SJSA1 (cell line): ENCODE measurements at regions not wholly inside any gene's neighbourhood (a gene's known extent, or its start where the extent isn't known, plus 50 kb on each side); places are given as distances from the start of the nearest gene placed in this dataset.

Source experiments
- DNase-seq, 2 experiments: peaks; one replicate each; pipeline ENCODE4 v3.0.0-alpha.2; 2015 to 2020; ENCODE audit warnings: low spot score in 2 of 2, low read depth in 1 of 2
- H3K27ac ChIP-seq: fragments of 250-450 bp; sonication (Bioruptor Pico); 2 replicates; pipeline ENCODE4 v1.5.1; 2020; ENCODE audit warnings: mild to moderate bottlenecking, moderate library complexity
- H3K27me3 ChIP-seq: fragments of 250-450 bp; sonication (Bioruptor Pico); replicated peaks from 2 replicates; pipeline ENCODE4 v1.5.1; 2020; ENCODE audit warnings: mild to moderate bottlenecking, moderate library complexity
- H3K36me3 ChIP-seq: fragments of 250-450 bp; sonication (Bioruptor Pico); 2 replicates; pipeline ENCODE4 v1.5.1; 2020; ENCODE audit warnings: mild to moderate bottlenecking
- H3K4me1 ChIP-seq: fragments of 250-450 bp; sonication (Bioruptor Pico); replicated peaks from 2 replicates; pipeline ENCODE4 v1.6.1; 2021; ENCODE audit warnings: mild to moderate bottlenecking
- H3K4me3 ChIP-seq: fragments of 250-450 bp; sonication (Bioruptor Pico); 2 replicates; pipeline ENCODE4 v1.5.1; 2020; ENCODE audit warnings: mild to moderate bottlenecking
- H3K9me3 ChIP-seq: fragments of 250-450 bp; sonication (Bioruptor Pico); replicated peaks from 2 replicates; pipeline ENCODE4 v1.5.1; 2020; ENCODE audit warnings: mild to moderate bottlenecking

DNA sequence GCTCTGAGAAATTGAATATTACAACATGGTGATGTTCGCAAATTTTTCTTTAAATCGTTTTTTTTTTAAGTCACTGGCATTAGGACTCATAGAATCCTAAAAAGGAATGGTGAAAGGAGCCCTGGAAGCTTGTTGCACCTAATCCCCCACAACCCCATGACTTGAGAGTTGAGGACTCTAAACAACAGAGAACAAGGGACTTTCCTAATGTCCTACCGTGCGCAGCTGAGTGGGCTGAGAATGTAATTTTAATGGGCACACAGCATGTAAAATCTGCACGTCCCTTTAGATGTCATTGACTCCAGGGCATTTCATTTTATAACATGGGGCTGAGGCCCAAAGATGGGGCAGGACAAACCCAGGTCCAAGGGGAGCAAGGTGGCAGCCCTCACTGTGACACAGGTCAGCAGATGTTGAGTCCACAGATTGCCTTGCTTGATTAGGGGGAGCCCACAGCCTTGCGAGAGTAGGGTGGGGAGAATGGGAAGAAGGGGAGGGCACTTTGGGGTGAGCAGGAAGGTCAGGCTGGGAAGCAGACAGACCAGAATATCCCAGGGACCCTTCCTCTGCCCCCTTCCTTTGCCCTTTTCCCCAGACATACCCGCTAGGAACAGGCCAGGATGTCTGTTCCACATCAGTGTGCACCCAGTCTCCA lies 208.4 kb upstream of the ZMIZ1 start:
- Histone ChIP-seq H3K4me3 (no peak overlapping the region), H3K36me3 (no peaks in the 10 kb centered on the region), H3K27ac (no peak overlapping the region), H3K27me3 (no peaks in the 10 kb centered on the region), H3K4me1 (no peaks in the 10 kb centered on the region), H3K9me3 (no peaks in the 10 kb centered on the region)
- DNase-seq = no peak

DNA sequence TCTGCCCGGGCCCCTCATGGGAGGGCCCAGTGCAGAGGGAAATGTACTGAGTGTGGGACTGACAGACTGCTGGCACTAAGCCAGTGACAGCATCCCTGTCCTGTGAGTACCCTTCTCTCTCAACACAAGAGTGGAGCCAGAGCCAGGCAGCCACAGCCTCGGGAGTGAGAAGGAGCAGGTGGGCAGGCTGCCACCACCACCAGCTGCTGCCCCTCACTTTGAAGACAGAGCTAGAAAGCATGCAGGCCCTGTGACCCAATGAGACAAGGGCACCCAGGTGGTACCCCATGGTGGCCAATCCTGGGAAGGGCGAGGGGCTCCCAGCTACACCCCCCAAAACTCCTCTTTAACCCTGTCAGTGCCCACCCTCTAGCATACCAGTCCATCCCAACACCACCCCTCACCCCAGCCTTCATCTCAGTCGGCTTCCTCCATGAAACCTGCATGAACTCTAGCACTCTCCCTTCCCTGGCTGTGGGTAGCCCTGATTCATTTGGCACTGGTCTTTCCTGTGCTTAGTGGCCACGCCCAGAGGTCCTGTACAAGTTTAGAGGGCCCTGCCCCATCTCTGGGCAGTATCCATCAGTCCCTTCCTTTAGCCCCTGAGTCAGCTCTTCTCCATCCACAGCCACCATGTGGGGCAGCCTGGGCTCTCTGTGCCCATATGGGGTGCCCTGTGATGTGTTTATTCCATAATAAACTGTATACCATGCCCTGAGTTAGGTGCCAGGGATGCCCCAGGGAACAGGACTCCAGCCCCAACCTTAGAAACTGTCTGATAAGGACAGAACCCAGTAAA lies 207.0 kb upstream of the ZMIZ1 start:
- H3K9me3 ChIP-seq = no peaks in the 10 kb centered on the region
- no peak overlapping the region for H3K4me3 ChIP-seq
- H3K27ac ChIP-seq = no peak overlapping the region
- no peaks in the 10 kb centered on the region for H3K4me1 ChIP-seq
- no peaks in the 10 kb centered on the region for H3K27me3 ChIP-seq
- no peak for DNase-seq
- H3K36me3 ChIP-seq = no peaks in the 10 kb centered on the region

GRCh38 chr10:78862328-78862640 lies 206.5 kb upstream of the ZMIZ1 start:
- Histone ChIP-seq H3K27me3 (no peaks in the 10 kb centered on the region), H3K4me3 (no peak overlapping the region), H3K9me3 (no peaks in the 10 kb centered on the region), H3K4me1 (no peaks in the 10 kb centered on the region), H3K36me3 (no peaks in the 10 kb centered on the region), H3K27ac (no peak overlapping the region)
- no peak for DNase-seq

- Histone ChIP-seq H3K27me3 (no peaks in the 10 kb centered on the region), H3K36me3 (no peaks in the 10 kb centered on the region), H3K27ac (no peak overlapping the region), H3K4me3 (no peak overlapping the region), H3K4me1 (no peaks in the 10 kb centered on the region), H3K9me3 (no peaks in the 10 kb centered on the region)
- DNase-seq = no peak
These were observed 205.4 kb upstream of the ZMIZ1 start for GRCh38 chr10:78863140-78863905.

DNA sequence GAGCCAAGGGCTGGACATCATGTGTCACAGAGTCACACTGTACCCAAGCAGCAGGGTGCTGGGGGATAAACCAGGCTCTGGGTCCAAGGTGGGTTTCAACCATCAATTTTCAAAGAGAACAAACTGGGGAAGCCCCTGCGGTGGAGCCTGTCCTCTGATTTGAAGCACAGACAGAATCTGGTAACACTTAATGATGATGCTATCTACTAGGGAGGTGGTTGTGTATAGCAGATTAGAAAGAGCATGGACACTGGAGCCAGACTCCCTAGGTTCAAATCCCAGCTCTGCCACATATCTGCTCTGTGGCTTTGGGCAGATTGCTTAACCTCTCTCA lies 204.9 kb upstream of the ZMIZ1 start:
- H3K9me3 ChIP-seq = no peaks in the 10 kb centered on the region
- no peaks in the 10 kb centered on the region for H3K36me3 ChIP-seq
- no peak overlapping the region for H3K27ac ChIP-seq
- no peak overlapping the region for H3K4me3 ChIP-seq
- DNase-seq = no peak
- H3K4me1 ChIP-seq = no peaks in the 10 kb centered on the region
- no peaks in the 10 kb centered on the region for H3K27me3 ChIP-seq

DNA sequence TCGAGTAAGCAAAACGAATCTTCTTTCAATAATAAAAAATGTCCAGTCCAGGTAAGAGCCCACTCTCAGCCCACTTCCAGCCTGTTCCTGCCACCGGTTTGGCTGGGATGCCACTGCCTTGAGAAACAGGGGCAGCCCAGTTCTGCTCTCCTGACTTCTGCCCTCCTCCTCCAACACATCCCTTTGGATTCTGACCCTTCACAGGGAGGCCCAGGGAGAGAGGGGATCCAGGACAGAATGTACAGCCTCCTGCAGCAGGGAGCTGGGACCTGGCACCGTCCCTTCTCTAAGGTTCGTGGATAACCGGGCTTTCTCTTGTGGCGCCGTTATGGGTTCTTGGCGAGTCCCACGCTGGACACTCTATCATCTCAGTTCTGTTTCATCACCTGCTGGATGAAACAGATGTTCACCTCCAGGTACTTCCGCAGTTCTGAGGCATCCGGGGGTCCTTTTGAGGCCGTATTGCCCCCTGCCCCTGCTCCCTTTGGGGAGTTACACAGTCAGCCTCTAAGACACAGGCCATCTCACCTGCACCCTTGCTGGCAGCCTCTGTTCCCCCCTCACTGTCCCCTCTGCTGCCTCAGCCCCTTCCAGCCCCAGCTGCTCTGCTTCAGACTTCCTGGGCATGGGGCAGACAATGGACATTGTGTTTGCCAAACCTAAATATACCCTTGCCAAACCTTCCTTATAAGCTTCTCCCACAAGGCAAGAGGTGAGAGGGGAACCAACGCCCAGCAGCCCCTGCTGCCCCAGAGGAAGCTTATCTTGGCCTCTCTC lies 203.8 kb upstream of the ZMIZ1 start:
- no peak for DNase-seq
- Histone ChIP-seq H3K9me3 (no peaks in the 10 kb centered on the region), H3K36me3 (no peaks in the 10 kb centered on the region), H3K27me3 (no peaks in the 10 kb centered on the region), H3K4me3 (no peak overlapping the region), H3K27ac (no peak overlapping the region), H3K4me1 (no peaks in the 10 kb centered on the region)

GRCh38 chr10:78865538-78865875 lies 203.3 kb upstream of the ZMIZ1 start:
- no peak overlapping the region for H3K4me3 ChIP-seq
- H3K36me3 ChIP-seq = no peaks in the 10 kb centered on the region
- H3K4me1 ChIP-seq = no peaks in the 10 kb centered on the region
- DNase-seq = no peak
- no peaks in the 10 kb centered on the region for H3K9me3 ChIP-seq
- H3K27ac ChIP-seq = no peak overlapping the region
- no peaks in the 10 kb centered on the region for H3K27me3 ChIP-seq

- no peak overlapping the region for H3K4me3 ChIP-seq
- H3K4me1 ChIP-seq = no peaks in the 10 kb centered on the region
- DNase-seq = no peak
- no peaks in the 10 kb centered on the region for H3K36me3 ChIP-seq
- no peaks in the 10 kb centered on the region for H3K27me3 ChIP-seq
- no peak overlapping the region for H3K27ac ChIP-seq
- H3K9me3 ChIP-seq = no peaks in the 10 kb centered on the region
These were observed 202.6 kb upstream of the ZMIZ1 start for GRCh38 chr10:78865931-78866717.

DNA sequence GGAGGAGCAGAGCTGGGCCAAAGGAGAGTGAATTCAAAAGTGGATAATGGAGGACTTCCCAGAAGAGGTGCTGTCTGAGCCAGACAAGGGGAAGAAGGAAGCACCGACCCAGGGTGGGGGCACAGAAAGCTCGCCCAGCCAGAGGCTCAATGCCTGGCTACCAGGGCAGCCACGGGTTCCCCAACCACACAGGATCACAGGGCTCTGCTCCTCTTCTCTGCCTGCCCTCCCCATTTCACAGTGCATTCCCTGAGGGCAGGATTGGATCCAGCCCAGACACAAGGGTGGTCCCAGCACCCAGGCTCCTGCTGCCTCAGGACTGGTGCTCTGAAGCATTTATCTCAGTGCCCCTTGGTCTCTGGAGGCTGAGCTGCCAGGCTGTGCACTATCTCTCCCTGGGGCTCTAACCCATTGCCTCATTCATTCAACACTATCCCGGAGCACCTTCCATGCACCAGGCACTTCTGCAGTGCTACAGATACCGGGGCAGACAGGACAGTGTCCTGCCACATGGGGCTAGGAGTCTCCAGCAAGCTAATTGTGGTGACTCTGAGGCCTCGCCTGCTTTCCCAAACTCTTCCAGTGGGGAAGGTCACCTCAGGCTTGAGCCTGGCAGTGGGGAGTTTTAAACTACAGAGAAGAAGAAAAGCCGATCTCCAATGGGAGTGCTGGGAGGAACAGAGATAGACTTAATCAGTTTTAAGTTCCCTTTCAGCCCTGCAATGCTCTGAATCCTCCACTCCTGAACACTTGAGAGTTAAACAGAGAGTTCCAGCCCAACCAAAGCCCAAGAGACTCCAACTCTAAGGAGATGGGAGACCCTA lies 201.8 kb upstream of the ZMIZ1 start:
- no peak for DNase-seq
- H3K27ac ChIP-seq = no peak overlapping the region
- H3K9me3 ChIP-seq = no peaks in the 10 kb centered on the region
- no peak overlapping the region for H3K4me3 ChIP-seq
- no peaks in the 10 kb centered on the region for H3K36me3 ChIP-seq
- no peaks in the 10 kb centered on the region for H3K27me3 ChIP-seq
- H3K4me1 ChIP-seq = no peaks in the 10 kb centered on the region

DNA sequence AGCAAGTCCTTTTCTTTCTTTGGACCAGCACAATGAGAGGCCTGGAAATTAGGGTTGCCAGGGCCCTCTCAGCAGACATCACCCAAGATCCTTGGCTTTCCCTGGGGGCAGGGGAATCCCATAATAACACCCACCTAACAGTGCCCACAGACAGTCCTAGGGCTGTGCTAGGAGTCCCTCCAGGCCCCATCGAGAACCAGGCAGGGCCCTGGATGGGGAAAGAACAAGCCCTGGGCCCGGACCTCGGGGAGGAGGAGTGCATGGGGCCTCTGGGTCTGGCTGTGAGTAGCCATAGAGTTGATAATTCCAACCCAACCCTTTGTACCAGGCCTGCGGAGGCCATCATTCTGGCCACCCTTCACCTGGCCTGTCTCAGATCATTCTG lies 201.2 kb upstream of the ZMIZ1 start:
- no peaks in the 10 kb centered on the region for H3K27me3 ChIP-seq
- H3K36me3 ChIP-seq = no peaks in the 10 kb centered on the region
- no peak overlapping the region for H3K27ac ChIP-seq
- no peak overlapping the region for H3K4me3 ChIP-seq
- no peaks in the 10 kb centered on the region for H3K9me3 ChIP-seq
- no peaks in the 10 kb centered on the region for H3K4me1 ChIP-seq
- DNase-seq = no peak

DNA sequence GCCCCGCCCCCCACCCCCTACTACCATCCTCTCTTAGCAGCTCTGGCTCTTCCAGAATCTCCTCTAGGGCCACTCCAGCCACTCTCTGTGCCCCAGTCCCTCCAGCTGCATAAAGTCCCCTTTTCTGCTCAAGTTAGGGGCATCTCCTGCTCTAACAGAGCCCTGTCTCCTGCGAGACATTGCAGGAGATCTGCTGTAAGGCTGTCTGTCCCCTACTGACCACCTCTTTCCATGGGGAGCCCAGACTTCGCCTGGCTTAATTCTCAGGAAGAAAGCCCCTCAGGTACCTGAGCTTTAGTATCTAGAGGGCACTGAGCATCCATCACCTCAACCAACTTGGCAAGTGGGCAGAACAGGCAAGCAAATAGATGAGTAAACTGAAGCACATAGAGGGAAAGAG lies 200.7 kb upstream of the ZMIZ1 start:
- Histone ChIP-seq H3K27me3 (no peaks in the 10 kb centered on the region), H3K4me1 (no peaks in the 10 kb centered on the region), H3K36me3 (no peaks in the 10 kb centered on the region), H3K9me3 (no peaks in the 10 kb centered on the region), H3K27ac (no peak overlapping the region), H3K4me3 (no peak overlapping the region)
- DNase-seq = no peak

DNA sequence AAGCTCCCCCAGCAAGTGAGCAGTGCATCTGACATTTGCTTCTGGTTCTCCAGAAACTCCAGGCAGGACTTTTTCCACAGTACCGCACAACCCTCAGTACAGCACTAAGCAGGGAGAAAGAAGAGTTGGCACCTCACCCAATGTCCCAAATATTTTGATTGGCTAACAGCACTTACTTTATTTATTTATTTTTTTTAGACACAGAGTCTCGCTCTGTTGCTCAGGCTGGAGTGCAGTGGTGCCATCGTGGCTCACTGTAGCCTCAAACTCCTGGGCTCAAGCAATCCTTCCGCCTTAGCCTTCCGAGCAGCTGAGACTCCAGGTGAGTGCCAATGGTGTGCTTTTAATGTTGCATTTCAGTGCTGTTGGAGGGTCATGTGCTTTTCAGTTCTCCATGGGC lies 200.3 kb upstream of the ZMIZ1 start:
- no peak for DNase-seq
- no peak overlapping the region for H3K4me3 ChIP-seq
- H3K4me1 ChIP-seq = no peaks in the 10 kb centered on the region
- H3K36me3 ChIP-seq = no peaks in the 10 kb centered on the region
- H3K27me3 ChIP-seq = no peaks in the 10 kb centered on the region
- no peak overlapping the region for H3K27ac ChIP-seq
- H3K9me3 ChIP-seq = no peaks in the 10 kb centered on the region

GRCh38 chr10:78868861-78869260 lies 199.9 kb upstream of the ZMIZ1 start:
- Histone ChIP-seq H3K36me3 (no peaks in the 10 kb centered on the region), H3K4me1 (no peaks in the 10 kb centered on the region), H3K9me3 (no peaks in the 10 kb centered on the region), H3K27ac (no peak overlapping the region), H3K27me3 (no peaks in the 10 kb centered on the region), H3K4me3 (no peak overlapping the region)
- no peak for DNase-seq
